Fibroblast of lung (primary cell): ENCODE measurements at regions not wholly inside any gene's neighbourhood (a gene's known extent, or its start where the extent isn't known, plus 50 kb on each side); places are given as distances from the start of the nearest gene placed in this dataset.

ENCODE experiments used
- DNase-seq, 2 donors: peaks; one replicate each; pipeline versions ENCODE4 v3.0.0 to v3.0.0-alpha.2; 2010; ENCODE audit warnings: low read depth in 2 of 2
- H2AFZ ChIP-seq: 2 replicates; pipeline ENCODE4 v1.5.1; 2012; ENCODE audit warnings: low read length, control low read depth, inconsistent platforms
- H3K27ac ChIP-seq: 2 replicates; pipeline ENCODE4 v1.5.1; 2011; ENCODE audit warnings: low read length, control low read depth; ENCODE audit not compliant: insufficient read depth
- H3K27me3 ChIP-seq: 2 replicates; pipeline ENCODE4 v1.5.1; 2011; ENCODE audit warnings: mild to moderate bottlenecking, low read length; ENCODE audit not compliant: control insufficient read depth, insufficient read depth
- H3K36me3 ChIP-seq: 2 replicates; pipeline ENCODE4 v1.5.1; 2011; ENCODE audit warnings: low read length; ENCODE audit not compliant: control insufficient read depth, insufficient read depth
- H3K4me1 ChIP-seq: 2 replicates; pipeline ENCODE4 v1.5.1; 2011; ENCODE audit warnings: low read length; ENCODE audit not compliant: control insufficient read depth, insufficient read depth; ENCODE audit errors: extremely low read depth
- H3K4me2 ChIP-seq: 2 replicates; pipeline ENCODE4 v1.5.1; 2011; ENCODE audit warnings: low read length, control low read depth; ENCODE audit not compliant: insufficient read depth; ENCODE audit errors: extremely low read depth
- H3K4me3 ChIP-seq, 4 experiments: fragments of 200-600 bp in 1 of 4; sonication (generic) in 1 of 4; replicated peaks in 1 of 4; 2 replicates each; pipeline ENCODE4 v1.5.1; 2011 to 2016; ENCODE audit warnings: low read length in 4 of 4, low read depth in 3 of 4, mild to moderate bottlenecking in 3 of 4, control low read depth in 2 of 4, inconsistent platforms in 1 of 4, mixed read lengths in 1 of 4; ENCODE audit not compliant: insufficient read depth in 1 of 4; ENCODE audit errors: control extremely low read depth in 1 of 4
- H3K79me2 ChIP-seq: 2 replicates; pipeline ENCODE4 v1.5.1; 2012; ENCODE audit warnings: mild to moderate bottlenecking, low read length, inconsistent platforms; ENCODE audit not compliant: control insufficient read depth, insufficient read depth
- H3K9ac ChIP-seq: 2 replicates; pipeline ENCODE4 v1.5.1; 2011; ENCODE audit warnings: mild to moderate bottlenecking, low read length, control low read depth; ENCODE audit not compliant: insufficient read depth
- H3K9me3 ChIP-seq: 2 replicates; pipeline ENCODE4 v1.5.1; 2012; ENCODE audit warnings: low read depth, low read length; ENCODE audit not compliant: control insufficient read depth, insufficient read depth
- H4K20me1 ChIP-seq: 2 replicates; pipeline ENCODE4 v1.5.1; 2011; ENCODE audit warnings: low read length; ENCODE audit not compliant: control insufficient read depth, insufficient read depth; ENCODE audit errors: extremely low read depth
- EZH2 ChIP-seq: IDR thresholded peaks from 2 replicates; pipeline ENCODE4 v1.5.1; 2012; ENCODE audit warnings: low read length, control low read depth, mild to moderate bottlenecking; ENCODE audit errors: missing control alignments
- TF ChIP-seq, protein P1 (sequence below), 2 donors: IDR thresholded peaks in 1 of 2; conservative IDR thresholded peaks in 1 of 2; 1 replicate in 1 of 2; 2 replicates in 1 of 2; pipeline ENCODE4 v1.5.1; 2011 to 2012; ENCODE audit warnings: low read length in 2 of 2, control low read depth in 1 of 2, inconsistent platforms in 1 of 2, low read depth in 1 of 2, mild to moderate bottlenecking in 1 of 2

DNA sequence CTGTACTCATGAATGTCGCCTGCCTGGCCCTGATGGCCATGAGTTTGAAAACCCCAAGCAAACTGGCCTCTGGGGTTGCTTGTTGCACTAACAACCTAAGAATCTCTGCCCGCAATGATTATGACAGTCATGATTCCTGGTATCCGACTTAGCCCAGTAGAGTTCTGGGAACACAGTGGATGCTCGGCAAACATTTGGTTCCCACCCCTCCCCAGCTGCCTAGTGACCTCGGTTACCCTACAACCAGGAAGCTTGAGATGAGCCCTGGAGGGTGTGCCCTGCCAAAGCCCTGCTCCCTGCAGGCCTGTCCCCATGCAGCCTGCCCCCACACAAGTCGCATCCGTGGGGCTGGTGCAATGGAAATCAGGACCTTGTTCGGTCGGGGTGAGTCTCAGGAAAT lies 76.0 kb upstream of the ZBTB40 start:
- Histone ChIP-seq H3K4me1 (no peaks in the 10 kb centered on the region), H3K4me2 (no peak overlapping the region), H3K27ac (no peak overlapping the region), H3K79me2 (no peaks in the 10 kb centered on the region), H3K36me3 (no peaks in the 10 kb centered on the region), H3K4me3 (no peak overlapping the region), H4K20me1 (no peaks in the 10 kb centered on the region), H2AFZ (no peak overlapping the region), H3K9me3 (no peaks in the 10 kb centered on the region), H3K27me3 (no peaks in the 10 kb centered on the region), H3K9ac (no peak overlapping the region)
- TF ChIP-seq EZH2, result no peak
- TF ChIP-seq, protein P1, sequence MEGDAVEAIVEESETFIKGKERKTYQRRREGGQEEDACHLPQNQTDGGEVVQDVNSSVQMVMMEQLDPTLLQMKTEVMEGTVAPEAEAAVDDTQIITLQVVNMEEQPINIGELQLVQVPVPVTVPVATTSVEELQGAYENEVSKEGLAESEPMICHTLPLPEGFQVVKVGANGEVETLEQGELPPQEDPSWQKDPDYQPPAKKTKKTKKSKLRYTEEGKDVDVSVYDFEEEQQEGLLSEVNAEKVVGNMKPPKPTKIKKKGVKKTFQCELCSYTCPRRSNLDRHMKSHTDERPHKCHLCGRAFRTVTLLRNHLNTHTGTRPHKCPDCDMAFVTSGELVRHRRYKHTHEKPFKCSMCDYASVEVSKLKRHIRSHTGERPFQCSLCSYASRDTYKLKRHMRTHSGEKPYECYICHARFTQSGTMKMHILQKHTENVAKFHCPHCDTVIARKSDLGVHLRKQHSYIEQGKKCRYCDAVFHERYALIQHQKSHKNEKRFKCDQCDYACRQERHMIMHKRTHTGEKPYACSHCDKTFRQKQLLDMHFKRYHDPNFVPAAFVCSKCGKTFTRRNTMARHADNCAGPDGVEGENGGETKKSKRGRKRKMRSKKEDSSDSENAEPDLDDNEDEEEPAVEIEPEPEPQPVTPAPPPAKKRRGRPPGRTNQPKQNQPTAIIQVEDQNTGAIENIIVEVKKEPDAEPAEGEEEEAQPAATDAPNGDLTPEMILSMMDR (conservative IDR thresholded peaks at IDR 0.05 in 1 of 2, IDR thresholded peaks at IDR 0.05 in 1 of 2; ENCODE audit: low read depth in 1 of 2, low read length in 2 of 2), result no peak
- no peak for DNase-seq

DNA sequence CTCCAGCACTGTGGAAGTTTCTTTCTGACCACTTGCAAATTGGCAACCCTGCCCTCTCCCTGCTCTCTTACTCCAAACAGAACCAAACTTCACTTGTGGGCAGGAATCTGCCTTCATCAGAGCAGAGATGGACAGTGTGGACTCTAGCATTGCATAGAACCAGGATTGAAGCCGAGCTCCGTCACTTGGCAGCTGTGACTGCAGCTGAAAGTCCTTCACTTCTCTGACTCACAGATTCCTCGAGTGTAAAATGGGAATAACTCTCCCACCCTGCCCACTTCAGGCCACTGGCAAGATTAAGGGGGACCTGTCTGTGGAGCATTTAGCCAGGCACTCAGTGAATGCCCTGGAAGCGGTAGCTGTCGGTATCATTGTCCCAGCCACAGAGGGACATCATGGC lies 75.7 kb upstream of the ZBTB40 start:
- DNase-seq, result peak in 1 of 2 donors; percentile 3
- no peak overlapping the region for H2AFZ ChIP-seq
- no peak overlapping the region for H3K9ac ChIP-seq
- no peaks in the 10 kb centered on the region for H4K20me1 ChIP-seq
- no peak overlapping the region for H3K4me2 ChIP-seq
- TF ChIP-seq EZH2, result no peak
- TF ChIP-seq, protein P1 (conservative IDR thresholded peaks at IDR 0.05 in 1 of 2, IDR thresholded peaks at IDR 0.05 in 1 of 2; ENCODE audit: low read depth in 1 of 2, low read length in 2 of 2), result no peak
- no peak overlapping the region for H3K4me3 ChIP-seq
- no peaks in the 10 kb centered on the region for H3K4me1 ChIP-seq
- no peak overlapping the region for H3K27ac ChIP-seq
- H3K36me3 ChIP-seq, result no peaks in the 10 kb centered on the region
- no peaks in the 10 kb centered on the region for H3K79me2 ChIP-seq
- H3K27me3 ChIP-seq, result no peaks in the 10 kb centered on the region
- H3K9me3 ChIP-seq, result no peaks in the 10 kb centered on the region

DNA sequence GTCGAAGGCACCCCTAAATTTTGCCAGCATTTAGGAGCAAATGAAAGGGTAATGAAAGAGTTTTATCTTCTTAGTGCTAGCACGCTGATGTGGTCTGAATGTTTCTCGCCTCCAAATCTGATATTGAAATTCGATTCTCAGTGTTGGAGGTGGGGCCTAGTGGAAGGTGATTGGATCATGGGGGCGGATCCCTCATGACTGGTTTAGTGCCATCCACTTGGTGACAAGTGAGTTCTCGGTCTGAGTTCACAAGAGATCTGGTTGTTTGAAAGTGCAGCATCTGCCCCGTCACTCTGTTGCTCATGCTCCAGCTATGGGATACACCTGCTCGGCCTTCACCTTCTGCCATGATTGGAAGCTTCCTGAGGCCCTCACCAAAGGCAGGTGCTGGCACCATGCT lies 75.1 kb upstream of the ZBTB40 start:
- Histone ChIP-seq H4K20me1 (no peaks in the 10 kb centered on the region), H3K9me3 (no peaks in the 10 kb centered on the region), H3K27me3 (no peaks in the 10 kb centered on the region), H2AFZ (no peak overlapping the region), H3K9ac (no peak overlapping the region), H3K27ac (no peak overlapping the region), H3K4me3 (no peak overlapping the region), H3K4me1 (no peaks in the 10 kb centered on the region), H3K4me2 (no peak overlapping the region), H3K79me2 (no peaks in the 10 kb centered on the region), H3K36me3 (no peaks in the 10 kb centered on the region)
- TF ChIP-seq, protein P1 (conservative IDR thresholded peaks at IDR 0.05 in 1 of 2, IDR thresholded peaks at IDR 0.05 in 1 of 2; ENCODE audit: low read depth in 1 of 2, low read length in 2 of 2), result no peak
- no peak for TF ChIP-seq EZH2
- no peak for DNase-seq
